ENCODE measurements at regions not wholly inside any gene's neighbourhood (a gene's known extent, or its start where the extent isn't known, plus 50 kb on each side); places are given as distances from the start of the nearest gene placed in this dataset.
A peak's percentile ranks its signal among the peaks of the same experiment; 100 is the strongest.

GRCh38 chr16:86281421-86281820 is 228.9 kb upstream of the FOXF1 start:
- DNase-seq, result no peak

GRCh38 chr16:86283944-86284343 is 226.4 kb upstream of the FOXF1 start:
- no peak for DNase-seq

GRCh38 chr16:86285421-86285820 is 224.9 kb upstream of the FOXF1 start:
- no peak for DNase-seq

GRCh38 chr16:86285938-86286921 is 224.1 kb upstream of the FOXF1 start:
- no peak for DNase-seq

GRCh38 chr16:86286991-86287663 is 223.2 kb upstream of the FOXF1 start:
- no peak for DNase-seq

GRCh38 chr16:86287664-86288201 is 222.6 kb upstream of the FOXF1 start:
- no peak for DNase-seq

- DNase-seq, result no peak
Measured at GRCh38 chr16:86288716-86289294, 221.5 kb upstream of the FOXF1 start.

- no peak for DNase-seq
Measured at GRCh38 chr16:86289304-86289703, 221.0 kb upstream of the FOXF1 start.

- DNase-seq, result no peak
Measured at GRCh38 chr16:86289907-86290306, 220.4 kb upstream of the FOXF1 start.

GRCh38 chr16:86291491-86291890 is 218.8 kb upstream of the FOXF1 start:
- no peak for DNase-seq

- no peak for DNase-seq
Measured at GRCh38 chr16:86292171-86292775, 218.1 kb upstream of the FOXF1 start.

- DNase-seq, result no peak
Measured at GRCh38 chr16:86292942-86293341, 217.4 kb upstream of the FOXF1 start.

GRCh38 chr16:86293906-86294305 is 216.4 kb upstream of the FOXF1 start:
- no peak for DNase-seq

- DNase-seq, result peak; percentile 49
Measured at GRCh38 chr16:86294535-86295196, 215.7 kb upstream of the FOXF1 start.

- no peak for DNase-seq
Measured at GRCh38 chr16:86296256-86296655, 214.1 kb upstream of the FOXF1 start.

GRCh38 chr16:86297391-86297790 is 212.9 kb upstream of the FOXF1 start:
- DNase-seq, result peak; percentile 38

- no peak for DNase-seq
Measured at GRCh38 chr16:86297866-86298757, 212.2 kb upstream of the FOXF1 start.

- peak; percentile 43 for DNase-seq
Measured at GRCh38 chr16:86298758-86299134, 211.6 kb upstream of the FOXF1 start.

- no peak for DNase-seq
Measured at GRCh38 chr16:86299882-86300610, 210.3 kb upstream of the FOXF1 start.

GRCh38 chr16:86300746-86301481 is 209.4 kb upstream of the FOXF1 start:
- DNase-seq, result no peak

Data from fibroblast of skin of abdomen (primary cell).